Right lobe of liver (tissue), 6 donors: ENCODE measurements at regions not wholly inside any gene's neighbourhood (a gene's known extent, or its start where the extent isn't known, plus 50 kb on each side); places are given as distances from the start of the nearest gene placed in this dataset.

Experiments used
- ATAC-seq, 4 donors: fragments of 200-7000 bp; cut with Tn5 transposase; one replicate each; pipeline ENCODE4 v1.9.1; 2020; ENCODE audit warnings: mild to moderate bottlenecking in 4 of 4, moderate library complexity in 4 of 4
- DNase-seq, 3 donors: peaks; one replicate each; pipeline ENCODE4 v3.0.0-alpha.2; 2020
- H3K27ac ChIP-seq, 3 donors: fragments of 200-600 bp; one replicate each; pipeline ENCODE4 v1.8.0; 2022
- H3K27me3 ChIP-seq, 2 donors: fragments of 200-600 bp; one replicate each; pipeline ENCODE4 v1.8.0; 2022
- H3K36me3 ChIP-seq, 4 donors: fragments of 200-600 bp; sonication (generic) in 1 of 4; one replicate each; pipeline versions ENCODE4 v1.5.1 to v1.8.0; 2017 to 2022; ENCODE audit warnings: control low read depth in 1 of 4
- H3K4me1 ChIP-seq, 4 donors: fragments of 200-600 bp; sonication (generic) in 1 of 4; one replicate each; pipeline versions ENCODE4 v1.5.1 to v1.8.0; 2017 to 2022; ENCODE audit warnings: control low read depth in 1 of 4
- H3K4me3 ChIP-seq, 3 donors: fragments of 200-600 bp; one replicate each; pipeline ENCODE4 v1.8.0; 2022
- H3K9me3 ChIP-seq, 4 donors: fragments of 200-600 bp; sonication (generic) in 1 of 4; one replicate each; pipeline versions ENCODE4 v1.5.1 to v1.8.0; 2017 to 2022; ENCODE audit warnings: control low read depth in 1 of 4
- CTCF ChIP-seq, 4 donors: fragments of 200-600 bp in 3 of 4; fragments of 450-650 bp in 1 of 4; IDR thresholded peaks; one replicate each; pipeline versions ENCODE4 v1.5.1 to v1.8.0; 2016 to 2022; ENCODE audit warnings: antibody characterized with exemption in 4 of 4, mild to moderate bottlenecking in 2 of 4
- POLR2A ChIP-seq: fragments of 450-650 bp; IDR thresholded peaks from one replicate; pipeline ENCODE4 v1.6.1; 2017; ENCODE audit warnings: antibody characterized with exemption, mild to moderate bottlenecking
- WGBS: methylation state at CpG from one replicate; pipeline ENCODE4 v1.1.6; 2018; ENCODE audit warnings: low coverage, low lambda C conversion rate; ENCODE audit not compliant: insufficient coverage; ENCODE audit errors: missing lambda C conversion rate; 5-methylcytosine and 5-hydroxymethylcytosine counted together
- intact Hi-C, 2 donors: fragments of 100-400 bp; cut with DNase I; formaldehyde crosslinking; loops; one replicate each; pipeline versions ENCODE4 v1.11.2 to v1.14.1; 2022
- donor health status: DM: no; HTN: yes; CAD: no.
- donor health status: DM: no; HTN: no; CAD: no.
- donor health status: DM: no; HTN: no; CAD: no.
- donor health status: DM: no; HTN: yes; CAD: no.
- donor health status: DM: no; HTN: yes; CAD: no.

- Histone ChIP-seq H3K9me3 (no peaks in the 10 kb centered on the region), H3K27me3 (no peaks in the 10 kb centered on the region), H3K27ac (no peak overlapping the region), H3K4me1 (no peaks in the 10 kb centered on the region), H3K36me3 (no peaks in the 10 kb centered on the region), H3K4me3 (no peak overlapping the region)
- TF ChIP-seq POLR2A (no peak), CTCF (IDR thresholded peaks at IDR 0.05) (no peak)
- no peak for DNase-seq
- no peak for ATAC-seq
- WGBS, result 59% methylated on average over 5 of the region's 5 CpGs
- intact Hi-C loops, result loop anchor here in 1 of 2 donors (5.0 kb wide), 1 partner anchor 503 kb away; no protein-coding TSS in a partner anchor
Observed at GRCh38 chr2:120819720-120820210, 84.1 kb downstream of the GLI2 start.

- intact Hi-C loops, result loop anchor here in 1 of 2 donors (5.0 kb wide), 1 partner anchor 502 kb away; no protein-coding TSS in a partner anchor
- no peak for DNase-seq
- no peaks in the 10 kb centered on the region for H3K9me3 ChIP-seq
- no peaks in the 10 kb centered on the region for H3K4me1 ChIP-seq
- no peak for ATAC-seq
- H3K27me3 ChIP-seq, result no peaks in the 10 kb centered on the region
- H3K36me3 ChIP-seq, result no peaks in the 10 kb centered on the region
- H3K27ac ChIP-seq, result no peak overlapping the region
- H3K4me3 ChIP-seq, result no peak overlapping the region
- no peak for TF ChIP-seq CTCF (IDR thresholded peaks at IDR 0.05)
- no peak for TF ChIP-seq POLR2A
- WGBS, result 30% methylated on average over 4 of the region's 19 CpGs
Observed at GRCh38 chr2:120820263-120820952, 84.7 kb downstream of the GLI2 start.

- H3K36me3 ChIP-seq, result no peaks in the 10 kb centered on the region
- intact Hi-C loops, result loop anchor here in 1 of 2 donors (5.0 kb wide), 1 partner anchor 501 kb away; no protein-coding TSS in a partner anchor
- no peak for TF ChIP-seq POLR2A
- no peak for TF ChIP-seq CTCF (IDR thresholded peaks at IDR 0.05)
- H3K27me3 ChIP-seq, result no peaks in the 10 kb centered on the region
- no peak overlapping the region for H3K27ac ChIP-seq
- no peak overlapping the region for H3K4me3 ChIP-seq
- no peak for ATAC-seq
- 54% methylated on average over 3 of the region's 10 CpGs for WGBS
- no peaks in the 10 kb centered on the region for H3K9me3 ChIP-seq
- no peaks in the 10 kb centered on the region for H3K4me1 ChIP-seq
- DNase-seq, result no peak
Observed at GRCh38 chr2:120820953-120821279, 85.2 kb downstream of the GLI2 start.

GRCh38 chr2:120821446-120822160, 85.9 kb downstream of the GLI2 start:
- 61% methylated on average over 5 of the region's 15 CpGs for WGBS
- Histone ChIP-seq H3K27ac (no peak overlapping the region), H3K9me3 (no peaks in the 10 kb centered on the region), H3K4me3 (no peak overlapping the region), H3K4me1 (no peaks in the 10 kb centered on the region), H3K27me3 (no peaks in the 10 kb centered on the region), H3K36me3 (no peaks in the 10 kb centered on the region)
- intact Hi-C loops, result loop anchor here in 1 of 2 donors (5.0 kb wide), 1 partner anchor 501 kb away; no protein-coding TSS in a partner anchor
- ATAC-seq (no peak), DNase-seq (no peak)
- TF ChIP-seq CTCF (IDR thresholded peaks at IDR 0.05) (no peak), POLR2A (no peak)
